GM23338 (cell line): ENCODE measurements at regions not wholly inside any gene's neighbourhood (a gene's known extent, or its start where the extent isn't known, plus 50 kb on each side); places are given as distances from the start of the nearest gene placed in this dataset.

Experiments used
- ATAC-seq: fragments of 200-7000 bp; cut with Tn5 transposase; 3 replicates; pipeline ENCODE4 v1.9.1; 2020
- DNase-seq: peaks from one replicate; pipeline ENCODE4 v3.0.0-alpha.2; 2015; ENCODE audit warnings: low spot score
- H2AFZ ChIP-seq: fragments of 200-600 bp; sonication (generic); 2 replicates; pipeline ENCODE4 v1.8.0; 2016; ENCODE audit warnings: antibody characterized with exemption, mild to moderate bottlenecking, moderate library complexity
- H3F3A ChIP-seq: fragments of 200-600 bp; sonication (generic); replicated peaks from 2 replicates; pipeline ENCODE4 v1.8.0; 2017; ENCODE audit warnings: antibody characterized with exemption, mixed run types, low read depth
- H3K27ac ChIP-seq: fragments of 200-600 bp; sonication (generic); 2 replicates; pipeline ENCODE4 v1.6.1; 2016; ENCODE audit warnings: low read depth
- H3K27me3 ChIP-seq: fragments of 200-600 bp; sonication (generic); 2 replicates; pipeline ENCODE4 v1.8.0; 2016; ENCODE audit warnings: mild to moderate bottlenecking, mixed run types, moderate library complexity; ENCODE audit not compliant: insufficient read depth
- H3K36me3 ChIP-seq: fragments of 200-600 bp; sonication (generic); 2 replicates; pipeline ENCODE4 v1.8.0; 2016; ENCODE audit warnings: mild to moderate bottlenecking; ENCODE audit not compliant: insufficient read depth
- H3K4me1 ChIP-seq: fragments of 200-600 bp; sonication (generic); 2 replicates; pipeline ENCODE4 v1.8.0; 2016; ENCODE audit warnings: mild to moderate bottlenecking, moderate library complexity; ENCODE audit not compliant: insufficient read depth
- H3K4me2 ChIP-seq: fragments of 200-600 bp; sonication (generic); 2 replicates; pipeline ENCODE4 v1.7.1; 2017; ENCODE audit warnings: mixed run types
- H3K4me3 ChIP-seq: fragments of 200-600 bp; sonication (generic); 2 replicates; pipeline ENCODE4 v1.6.1; 2016; ENCODE audit warnings: mixed run types
- H3K79me2 ChIP-seq: fragments of 200-600 bp; sonication (generic); replicated peaks from 2 replicates; pipeline ENCODE4 v1.8.0; 2017; ENCODE audit warnings: mild to moderate bottlenecking; ENCODE audit not compliant: insufficient read depth
- H3K9me2 ChIP-seq: fragments of 200-600 bp; sonication (generic); 2 replicates; pipeline ENCODE4 v1.8.0; 2017; ENCODE audit not compliant: insufficient read depth
- H4K20me1 ChIP-seq: fragments of 200-600 bp; sonication (generic); replicated peaks from 2 replicates; pipeline ENCODE4 v1.8.0; 2017; ENCODE audit warnings: mild to moderate bottlenecking; ENCODE audit not compliant: insufficient read depth
- H3K27ac Mint-ChIP-seq: 2 replicates; pipeline ENCODE4 v1.8.0; 2020; ENCODE audit warnings: inconsistent platforms, mild to moderate bottlenecking, moderate library complexity, mixed read lengths
- H3K27me3 Mint-ChIP-seq: 3 replicates; pipeline ENCODE4 v1.8.0; 2022; ENCODE audit warnings: low read depth, mild to moderate bottlenecking, moderate library complexity, mixed read lengths, inconsistent platforms; ENCODE audit not compliant: insufficient read depth, poor library complexity
- H3K36me3 Mint-ChIP-seq: 3 replicates; pipeline ENCODE4 v1.8.0; 2021; ENCODE audit warnings: low read depth, mild to moderate bottlenecking, inconsistent platforms, moderate library complexity, mixed read lengths
- H3K4me1 Mint-ChIP-seq: 3 replicates; pipeline ENCODE4 v1.8.0; 2020; ENCODE audit warnings: mild to moderate bottlenecking, inconsistent platforms, mixed read lengths
- H3K4me3 Mint-ChIP-seq: 3 replicates; pipeline ENCODE4 v1.8.0; 2021; ENCODE audit warnings: moderate library complexity, mild to moderate bottlenecking, inconsistent platforms, mixed read lengths
- H3K9me3 Mint-ChIP-seq: 3 replicates; pipeline ENCODE4 v1.8.0; 2020; ENCODE audit warnings: moderate library complexity, mild to moderate bottlenecking, inconsistent platforms, mixed read lengths
- CREB1 ChIP-seq: fragments of 250-450 bp; sonication (Bioruptor Pico); IDR thresholded peaks from 2 replicates; pipeline ENCODE4 v1.5.0; 2020; ENCODE audit warnings: low read depth, mild to moderate bottlenecking, moderate library complexity
- EZH2 ChIP-seq: fragments of 200-600 bp; sonication (generic); IDR thresholded peaks from one replicate; pipeline ENCODE4 v1.8.0; 2017; ENCODE audit warnings: antibody characterized with exemption, mild to moderate bottlenecking, low read depth; ENCODE audit not compliant: unreplicated experiment
- EZH2phosphoT487 ChIP-seq: fragments of 200-600 bp; sonication (generic); IDR thresholded peaks from one replicate; pipeline ENCODE4 v1.8.1; 2018; ENCODE audit warnings: antibody characterized with exemption; ENCODE audit not compliant: unreplicated experiment
- JUNB ChIP-seq: IDR thresholded peaks from one replicate; pipeline ENCODE4 v1.6.1; 2016; ENCODE audit warnings: antibody characterized with exemption; ENCODE audit not compliant: unreplicated experiment
- NANOG ChIP-seq: IDR thresholded peaks from 2 replicates; pipeline ENCODE4 v1.6.1; 2016; ENCODE audit warnings: antibody characterized with exemption, borderline replicate concordance
- POLR2AphosphoS5 ChIP-seq: IDR thresholded peaks from 2 replicates; pipeline ENCODE4 v1.6.1; 2016; ENCODE audit warnings: antibody characterized with exemption, low read depth
- STAT1 ChIP-seq: IDR thresholded peaks from one replicate; pipeline ENCODE4 v1.6.1; 2016; ENCODE audit warnings: antibody characterized with exemption; ENCODE audit not compliant: unreplicated experiment
- ZNF114 ChIP-seq: fragments of 250-450 bp; sonication (Bioruptor Pico); IDR thresholded peaks from 2 replicates; pipeline ENCODE4 v1.5.0; 2020; ENCODE audit warnings: mild to moderate bottlenecking, moderate library complexity
- TF ChIP-seq, protein P1 (sequence below): fragments of 250-450 bp; sonication (Bioruptor Pico); IDR thresholded peaks from 2 replicates; pipeline ENCODE4 v1.5.0; 2020; ENCODE audit warnings: mild to moderate bottlenecking, moderate library complexity
- TF ChIP-seq, protein P2 (sequence below): IDR thresholded peaks from 2 replicates; pipeline ENCODE4 v1.6.1; 2016; ENCODE audit warnings: antibody characterized with exemption
- TF ChIP-seq, protein P3 (sequence below): IDR thresholded peaks from one replicate; pipeline ENCODE4 v1.6.1; 2018; ENCODE audit warnings: antibody characterized with exemption; ENCODE audit not compliant: unreplicated experiment

DNA sequence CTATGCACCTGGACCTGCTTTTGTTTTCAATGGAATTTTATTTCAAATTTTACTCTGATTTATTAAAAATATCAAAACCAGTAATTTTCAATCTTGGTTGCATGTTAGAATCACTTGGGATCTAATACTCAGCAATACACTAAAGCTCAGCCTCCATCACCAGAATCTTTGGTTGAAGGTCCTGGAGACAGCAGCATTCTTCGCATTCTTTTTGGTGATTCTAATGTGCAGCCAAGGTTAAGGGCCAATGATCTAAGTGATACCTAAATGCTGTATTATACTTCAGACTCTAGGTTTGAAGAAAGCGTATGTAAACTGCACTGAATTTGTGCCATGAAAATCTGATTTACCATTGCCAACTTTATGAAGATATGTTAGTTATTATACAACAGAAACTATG, 493.1 kb downstream of the XIRP2 start:
- DNase-seq (peak; percentile 66), ATAC-seq (peak; percentile 56)
- Histone ChIP-seq H3F3A (no peaks in the 10 kb centered on the region), H3K36me3 (no peaks in the 10 kb centered on the region), H2AFZ (no peak overlapping the region), H4K20me1 (peaks cover 48% of the 10 kb centered on the region), H3K27me3 (no peaks in the 10 kb centered on the region), H3K4me2 (0 out of 2 replicates have a peak overlapping the region, but pooled peaks have one; percentile 3), H3K4me1 (peaks cover 62% of the 10 kb centered on the region), H3K4me3 (no peak overlapping the region), H3K9me2 (no peaks in the 10 kb centered on the region), H3K27ac (no peak overlapping the region), H3K79me2 (peaks cover 57% of the 10 kb centered on the region)
- H3K27me3 Mint-ChIP-seq, result peaks cover 4% of the 10 kb centered on the region
- H3K4me3 Mint-ChIP-seq, result no peak overlapping the region
- H3K36me3 Mint-ChIP-seq, result no peaks in the 10 kb centered on the region
- H3K4me1 Mint-ChIP-seq, result peaks cover 56% of the 10 kb centered on the region
- no peak for TF ChIP-seq NANOG
- no peak for TF ChIP-seq EZH2
- TF ChIP-seq, protein P1, sequence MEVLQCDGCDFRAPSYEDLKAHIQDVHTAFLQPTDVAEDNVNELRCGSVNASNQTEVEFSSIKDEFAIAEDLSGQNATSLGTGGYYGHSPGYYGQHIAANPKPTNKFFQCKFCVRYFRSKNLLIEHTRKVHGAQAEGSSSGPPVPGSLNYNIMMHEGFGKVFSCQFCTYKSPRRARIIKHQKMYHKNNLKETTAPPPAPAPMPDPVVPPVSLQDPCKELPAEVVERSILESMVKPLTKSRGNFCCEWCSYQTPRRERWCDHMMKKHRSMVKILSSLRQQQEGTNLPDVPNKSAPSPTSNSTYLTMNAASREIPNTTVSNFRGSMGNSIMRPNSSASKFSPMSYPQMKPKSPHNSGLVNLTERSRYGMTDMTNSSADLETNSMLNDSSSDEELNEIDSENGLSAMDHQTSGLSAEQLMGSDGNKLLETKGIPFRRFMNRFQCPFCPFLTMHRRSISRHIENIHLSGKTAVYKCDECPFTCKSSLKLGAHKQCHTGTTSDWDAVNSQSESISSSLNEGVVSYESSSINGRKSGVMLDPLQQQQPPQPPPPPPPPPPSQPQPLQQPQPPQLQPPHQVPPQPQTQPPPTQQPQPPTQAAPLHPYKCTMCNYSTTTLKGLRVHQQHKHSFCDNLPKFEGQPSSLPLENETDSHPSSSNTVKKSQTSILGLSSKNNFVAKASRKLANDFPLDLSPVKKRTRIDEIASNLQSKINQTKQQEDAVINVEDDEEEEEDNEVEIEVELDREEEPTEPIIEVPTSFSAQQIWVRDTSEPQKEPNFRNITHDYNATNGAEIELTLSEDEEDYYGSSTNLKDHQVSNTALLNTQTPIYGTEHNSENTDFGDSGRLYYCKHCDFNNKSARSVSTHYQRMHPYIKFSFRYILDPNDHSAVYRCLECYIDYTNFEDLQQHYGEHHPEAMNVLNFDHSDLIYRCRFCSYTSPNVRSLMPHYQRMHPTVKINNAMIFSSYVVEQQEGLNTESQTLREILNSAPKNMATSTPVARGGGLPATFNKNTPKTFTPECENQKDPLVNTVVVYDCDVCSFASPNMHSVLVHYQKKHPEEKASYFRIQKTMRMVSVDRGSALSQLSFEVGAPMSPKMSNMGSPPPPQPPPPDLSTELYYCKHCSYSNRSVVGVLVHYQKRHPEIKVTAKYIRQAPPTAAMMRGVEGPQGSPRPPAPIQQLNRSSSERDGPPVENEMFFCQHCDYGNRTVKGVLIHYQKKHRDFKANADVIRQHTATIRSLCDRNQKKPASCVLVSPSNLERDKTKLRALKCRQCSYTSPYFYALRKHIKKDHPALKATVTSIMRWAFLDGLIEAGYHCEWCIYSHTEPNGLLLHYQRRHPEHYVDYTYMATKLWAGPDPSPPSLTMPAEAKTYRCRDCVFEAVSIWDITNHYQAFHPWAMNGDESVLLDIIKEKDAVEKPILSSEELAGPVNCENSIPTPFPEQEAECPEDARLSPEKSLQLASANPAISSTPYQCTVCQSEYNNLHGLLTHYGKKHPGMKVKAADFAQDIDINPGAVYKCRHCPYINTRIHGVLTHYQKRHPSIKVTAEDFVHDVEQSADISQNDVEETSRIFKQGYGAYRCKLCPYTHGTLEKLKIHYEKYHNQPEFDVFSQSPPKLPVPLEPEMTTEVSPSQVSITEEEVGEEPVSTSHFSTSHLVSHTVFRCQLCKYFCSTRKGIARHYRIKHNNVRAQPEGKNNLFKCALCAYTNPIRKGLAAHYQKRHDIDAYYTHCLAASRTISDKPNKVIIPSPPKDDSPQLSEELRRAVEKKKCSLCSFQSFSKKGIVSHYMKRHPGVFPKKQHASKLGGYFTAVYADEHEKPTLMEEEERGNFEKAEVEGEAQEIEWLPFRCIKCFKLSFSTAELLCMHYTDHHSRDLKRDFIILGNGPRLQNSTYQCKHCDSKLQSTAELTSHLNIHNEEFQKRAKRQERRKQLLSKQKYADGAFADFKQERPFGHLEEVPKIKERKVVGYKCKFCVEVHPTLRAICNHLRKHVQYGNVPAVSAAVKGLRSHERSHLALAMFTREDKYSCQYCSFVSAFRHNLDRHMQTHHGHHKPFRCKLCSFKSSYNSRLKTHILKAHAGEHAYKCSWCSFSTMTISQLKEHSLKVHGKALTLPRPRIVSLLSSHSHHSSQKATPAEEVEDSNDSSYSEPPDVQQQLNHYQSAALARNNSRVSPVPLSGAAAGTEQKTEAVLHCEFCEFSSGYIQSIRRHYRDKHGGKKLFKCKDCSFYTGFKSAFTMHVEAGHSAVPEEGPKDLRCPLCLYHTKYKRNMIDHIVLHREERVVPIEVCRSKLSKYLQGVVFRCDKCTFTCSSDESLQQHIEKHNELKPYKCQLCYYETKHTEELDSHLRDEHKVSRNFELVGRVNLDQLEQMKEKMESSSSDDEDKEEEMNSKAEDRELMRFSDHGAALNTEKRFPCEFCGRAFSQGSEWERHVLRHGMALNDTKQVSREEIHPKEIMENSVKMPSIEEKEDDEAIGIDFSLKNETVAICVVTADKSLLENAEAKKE, result peak; percentile 66; the same call in 1 of the 2 replicates
- TF ChIP-seq, protein P2, sequence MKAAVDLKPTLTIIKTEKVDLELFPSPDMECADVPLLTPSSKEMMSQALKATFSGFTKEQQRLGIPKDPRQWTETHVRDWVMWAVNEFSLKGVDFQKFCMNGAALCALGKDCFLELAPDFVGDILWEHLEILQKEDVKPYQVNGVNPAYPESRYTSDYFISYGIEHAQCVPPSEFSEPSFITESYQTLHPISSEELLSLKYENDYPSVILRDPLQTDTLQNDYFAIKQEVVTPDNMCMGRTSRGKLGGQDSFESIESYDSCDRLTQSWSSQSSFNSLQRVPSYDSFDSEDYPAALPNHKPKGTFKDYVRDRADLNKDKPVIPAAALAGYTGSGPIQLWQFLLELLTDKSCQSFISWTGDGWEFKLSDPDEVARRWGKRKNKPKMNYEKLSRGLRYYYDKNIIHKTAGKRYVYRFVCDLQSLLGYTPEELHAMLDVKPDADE, result no peak
- TF ChIP-seq CREB1 (CRISPR knock-in tag), result no peak
- no peaks in the 10 kb centered on the region for H3K9me3 Mint-ChIP-seq
- no peak overlapping the region for H3K27ac Mint-ChIP-seq

DNA sequence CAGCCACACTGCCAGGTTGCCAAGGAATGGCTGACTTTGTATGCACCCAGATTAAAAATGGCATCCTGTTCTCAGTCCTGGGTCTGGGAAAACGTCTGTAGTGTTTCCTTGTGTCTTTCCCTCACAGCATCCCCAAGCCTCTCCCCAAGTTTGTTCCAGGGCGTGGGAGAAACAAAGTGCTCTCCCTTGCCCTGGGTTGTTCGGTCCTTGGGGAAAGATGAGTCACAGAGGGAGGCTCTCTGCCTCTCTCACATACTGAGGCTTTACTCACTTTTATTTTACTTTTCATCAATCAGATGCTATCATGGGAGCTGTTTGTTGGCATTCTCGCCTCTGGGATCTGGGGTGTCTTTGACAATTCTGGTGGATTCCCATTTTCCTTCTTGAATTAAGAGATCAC, 492.3 kb downstream of the XIRP2 start:
- no peaks in the 10 kb centered on the region for H3K9me3 Mint-ChIP-seq
- H4K20me1 ChIP-seq, result peaks cover 46% of the 10 kb centered on the region; the same call in 1 of the 2 replicates
- peaks cover 62% of the 10 kb centered on the region for H3K4me1 ChIP-seq
- no peak overlapping the region for H3K4me3 Mint-ChIP-seq
- H3K9me2 ChIP-seq, result no peaks in the 10 kb centered on the region
- H2AFZ ChIP-seq, result no peak overlapping the region
- H3K4me2 ChIP-seq, result no peak overlapping the region
- no peaks in the 10 kb centered on the region for H3K27me3 ChIP-seq
- peaks cover 49% of the 10 kb centered on the region for H3K79me2 ChIP-seq
- no peak for DNase-seq
- TF ChIP-seq, protein P2, result no peak
- TF ChIP-seq CREB1 (CRISPR knock-in tag), result no peak
- no peak for TF ChIP-seq JUNB
- TF ChIP-seq POLR2AphosphoS5, result no peak
- no peak for TF ChIP-seq ZNF114 (CRISPR knock-in tag)
- no peak for TF ChIP-seq STAT1
- TF ChIP-seq NANOG, result no peak
- TF ChIP-seq, protein P3, sequence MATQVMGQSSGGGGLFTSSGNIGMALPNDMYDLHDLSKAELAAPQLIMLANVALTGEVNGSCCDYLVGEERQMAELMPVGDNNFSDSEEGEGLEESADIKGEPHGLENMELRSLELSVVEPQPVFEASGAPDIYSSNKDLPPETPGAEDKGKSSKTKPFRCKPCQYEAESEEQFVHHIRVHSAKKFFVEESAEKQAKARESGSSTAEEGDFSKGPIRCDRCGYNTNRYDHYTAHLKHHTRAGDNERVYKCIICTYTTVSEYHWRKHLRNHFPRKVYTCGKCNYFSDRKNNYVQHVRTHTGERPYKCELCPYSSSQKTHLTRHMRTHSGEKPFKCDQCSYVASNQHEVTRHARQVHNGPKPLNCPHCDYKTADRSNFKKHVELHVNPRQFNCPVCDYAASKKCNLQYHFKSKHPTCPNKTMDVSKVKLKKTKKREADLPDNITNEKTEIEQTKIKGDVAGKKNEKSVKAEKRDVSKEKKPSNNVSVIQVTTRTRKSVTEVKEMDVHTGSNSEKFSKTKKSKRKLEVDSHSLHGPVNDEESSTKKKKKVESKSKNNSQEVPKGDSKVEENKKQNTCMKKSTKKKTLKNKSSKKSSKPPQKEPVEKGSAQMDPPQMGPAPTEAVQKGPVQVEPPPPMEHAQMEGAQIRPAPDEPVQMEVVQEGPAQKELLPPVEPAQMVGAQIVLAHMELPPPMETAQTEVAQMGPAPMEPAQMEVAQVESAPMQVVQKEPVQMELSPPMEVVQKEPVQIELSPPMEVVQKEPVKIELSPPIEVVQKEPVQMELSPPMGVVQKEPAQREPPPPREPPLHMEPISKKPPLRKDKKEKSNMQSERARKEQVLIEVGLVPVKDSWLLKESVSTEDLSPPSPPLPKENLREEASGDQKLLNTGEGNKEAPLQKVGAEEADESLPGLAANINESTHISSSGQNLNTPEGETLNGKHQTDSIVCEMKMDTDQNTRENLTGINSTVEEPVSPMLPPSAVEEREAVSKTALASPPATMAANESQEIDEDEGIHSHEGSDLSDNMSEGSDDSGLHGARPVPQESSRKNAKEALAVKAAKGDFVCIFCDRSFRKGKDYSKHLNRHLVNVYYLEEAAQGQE, result no peak
- no peak for TF ChIP-seq EZH2phosphoT487
- H3K36me3 Mint-ChIP-seq, result no peaks in the 10 kb centered on the region
- no peak overlapping the region for H3K4me3 ChIP-seq
- peaks cover 4% of the 10 kb centered on the region for H3K27me3 Mint-ChIP-seq
- H3K4me1 Mint-ChIP-seq, result peaks cover 54% of the 10 kb centered on the region
- no peak overlapping the region for H3K27ac ChIP-seq
- no peaks in the 10 kb centered on the region for H3K36me3 ChIP-seq
- no peak for ATAC-seq
- no peak overlapping the region for H3K27ac Mint-ChIP-seq
- no peaks in the 10 kb centered on the region for H3F3A ChIP-seq
